K562 (cell line): ENCODE measurements at regions not wholly inside any gene's neighbourhood (a gene's known extent, or its start where the extent isn't known, plus 50 kb on each side); places are given as distances from the start of the nearest gene placed in this dataset.
A peak's percentile ranks its signal among the peaks of the same experiment; 100 is the strongest.

Experiments
- BRD9 ChIP-seq: fragments of 450-650 bp; IDR thresholded peaks from 2 replicates; pipeline ENCODE4 v1.6.1; 2018; ENCODE audit warnings: low read depth; ENCODE audit not compliant: partially characterized antibody
- EP300 ChIP-seq: IDR thresholded peaks from 2 replicates; pipeline ENCODE4 v1.6.1; 2012; ENCODE audit warnings: low read length, improper control_type of control experiment
- ETV5 ChIP-seq: sonication (generic); formaldehyde crosslinking; IDR thresholded peaks from 2 replicates; pipeline ENCODE4 v1.4.0; 2020; ENCODE audit warnings: low read depth, mild to moderate bottlenecking, missing genetic modification reagents
- FOS ChIP-seq: IDR thresholded peaks from 3 replicates; pipeline ENCODE4 v1.6.1; 2011; ENCODE audit not compliant: insufficient read length; ENCODE audit errors: extremely low read depth
- GABPA ChIP-seq: fragments of 200-800 bp; sonication (Bioruptor generic); conservative IDR thresholded peaks from 2 replicates; pipeline ENCODE4 v1.6.1; 2016; ENCODE audit warnings: low read depth, missing genetic modification characterization, missing compliant biosample characterization
- KAT2B ChIP-seq: IDR thresholded peaks from one replicate; pipeline ENCODE4 v1.6.1; 2012; ENCODE audit warnings: low read depth, mild to moderate bottlenecking, control low read depth, inconsistent platforms, low read length, moderate library complexity
- MAZ ChIP-seq, 2 experiments: fragments of 450-650 bp in 1 of 2; sonication (generic) in 1 of 2; formaldehyde crosslinking; IDR thresholded peaks in 1 of 2; conservative IDR thresholded peaks in 1 of 2; 2 replicates each; pipeline versions ENCODE4 v1.4.0 to v1.5.0; 2020; ENCODE audit warnings: mild to moderate bottlenecking in 1 of 2, missing genetic modification reagents in 1 of 2
- MNT ChIP-seq, 2 experiments: fragments of 450-650 bp; conservative IDR thresholded peaks; 2 replicates each; pipeline ENCODE4 v1.6.1; 2017; ENCODE audit warnings: mild to moderate bottlenecking in 2 of 2, moderate library complexity in 2 of 2
- NCOA1 ChIP-seq: fragments of 450-650 bp; IDR thresholded peaks from 2 replicates; pipeline ENCODE4 v1.6.1; 2016; ENCODE audit warnings: low read depth
- SREBF2 ChIP-seq: sonication (generic); formaldehyde crosslinking; IDR thresholded peaks from 2 replicates; pipeline ENCODE4 v1.4.0; 2020; ENCODE audit warnings: mild to moderate bottlenecking, missing genetic modification reagents
- TEAD1 ChIP-seq, 2 experiments: fragments of 450-650 bp in 1 of 2; sonication (generic) in 1 of 2; formaldehyde crosslinking; IDR thresholded peaks; 2 replicates each; pipeline versions ENCODE4 v1.4.0 to v1.8.0; 2020 to 2022; ENCODE audit warnings: mild to moderate bottlenecking in 2 of 2, missing genetic modification reagents in 1 of 2
- ZNF224 ChIP-seq: sonication (generic); formaldehyde crosslinking; IDR thresholded peaks from 2 replicates; pipeline ENCODE4 v1.8.0; 2022; ENCODE audit warnings: mild to moderate bottlenecking, missing genetic modification reagents
- ZNF232 ChIP-seq: sonication (generic); formaldehyde crosslinking; IDR thresholded peaks from 2 replicates; pipeline ENCODE4 v1.8.0; 2022; ENCODE audit warnings: mild to moderate bottlenecking, missing genetic modification reagents
- ZNF444 ChIP-seq: fragments of 250-450 bp; sonication (Bioruptor Pico); IDR thresholded peaks from 2 replicates; pipeline ENCODE4 v1.4.0; 2020; ENCODE audit warnings: mild to moderate bottlenecking, moderate library complexity
- ZNF75A ChIP-seq: fragments of 450-650 bp; formaldehyde crosslinking; IDR thresholded peaks from 2 replicates; pipeline ENCODE4 v1.4.0; 2020; ENCODE audit warnings: mild to moderate bottlenecking
- TF ChIP-seq, protein P1 (sequence below): fragments of 250-450 bp; sonication (Bioruptor Pico); IDR thresholded peaks from 2 replicates; pipeline ENCODE4 v1.9.0; 2021; ENCODE audit warnings: mild to moderate bottlenecking, inconsistent platforms
- TF ChIP-seq, protein P2 (sequence below): fragments of 250-450 bp; sonication (Bioruptor Pico); IDR thresholded peaks from 2 replicates; pipeline ENCODE4 v1.4.0; 2020
- TF ChIP-seq, protein P3 (sequence below): sonication (generic); formaldehyde crosslinking; IDR thresholded peaks from 2 replicates; pipeline ENCODE4 v1.8.1; 2022; ENCODE audit warnings: missing genetic modification reagents

- TF ChIP-seq MAZ (CRISPR knock-in tag; conservative IDR thresholded peaks at IDR 0.05 in 1 of 2, IDR thresholded peaks at IDR 0.05 in 1 of 2) = peak in 1 of 2 experiments; percentile 69; a peak in 2 of 4 replicates
- TF ChIP-seq KAT2B = no peak
- TF ChIP-seq, protein P1, sequence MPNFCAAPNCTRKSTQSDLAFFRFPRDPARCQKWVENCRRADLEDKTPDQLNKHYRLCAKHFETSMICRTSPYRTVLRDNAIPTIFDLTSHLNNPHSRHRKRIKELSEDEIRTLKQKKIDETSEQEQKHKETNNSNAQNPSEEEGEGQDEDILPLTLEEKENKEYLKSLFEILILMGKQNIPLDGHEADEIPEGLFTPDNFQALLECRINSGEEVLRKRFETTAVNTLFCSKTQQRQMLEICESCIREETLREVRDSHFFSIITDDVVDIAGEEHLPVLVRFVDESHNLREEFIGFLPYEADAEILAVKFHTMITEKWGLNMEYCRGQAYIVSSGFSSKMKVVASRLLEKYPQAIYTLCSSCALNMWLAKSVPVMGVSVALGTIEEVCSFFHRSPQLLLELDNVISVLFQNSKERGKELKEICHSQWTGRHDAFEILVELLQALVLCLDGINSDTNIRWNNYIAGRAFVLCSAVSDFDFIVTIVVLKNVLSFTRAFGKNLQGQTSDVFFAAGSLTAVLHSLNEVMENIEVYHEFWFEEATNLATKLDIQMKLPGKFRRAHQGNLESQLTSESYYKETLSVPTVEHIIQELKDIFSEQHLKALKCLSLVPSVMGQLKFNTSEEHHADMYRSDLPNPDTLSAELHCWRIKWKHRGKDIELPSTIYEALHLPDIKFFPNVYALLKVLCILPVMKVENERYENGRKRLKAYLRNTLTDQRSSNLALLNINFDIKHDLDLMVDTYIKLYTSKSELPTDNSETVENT (CRISPR knock-in tag) = no peak
- TF ChIP-seq, protein P2, sequence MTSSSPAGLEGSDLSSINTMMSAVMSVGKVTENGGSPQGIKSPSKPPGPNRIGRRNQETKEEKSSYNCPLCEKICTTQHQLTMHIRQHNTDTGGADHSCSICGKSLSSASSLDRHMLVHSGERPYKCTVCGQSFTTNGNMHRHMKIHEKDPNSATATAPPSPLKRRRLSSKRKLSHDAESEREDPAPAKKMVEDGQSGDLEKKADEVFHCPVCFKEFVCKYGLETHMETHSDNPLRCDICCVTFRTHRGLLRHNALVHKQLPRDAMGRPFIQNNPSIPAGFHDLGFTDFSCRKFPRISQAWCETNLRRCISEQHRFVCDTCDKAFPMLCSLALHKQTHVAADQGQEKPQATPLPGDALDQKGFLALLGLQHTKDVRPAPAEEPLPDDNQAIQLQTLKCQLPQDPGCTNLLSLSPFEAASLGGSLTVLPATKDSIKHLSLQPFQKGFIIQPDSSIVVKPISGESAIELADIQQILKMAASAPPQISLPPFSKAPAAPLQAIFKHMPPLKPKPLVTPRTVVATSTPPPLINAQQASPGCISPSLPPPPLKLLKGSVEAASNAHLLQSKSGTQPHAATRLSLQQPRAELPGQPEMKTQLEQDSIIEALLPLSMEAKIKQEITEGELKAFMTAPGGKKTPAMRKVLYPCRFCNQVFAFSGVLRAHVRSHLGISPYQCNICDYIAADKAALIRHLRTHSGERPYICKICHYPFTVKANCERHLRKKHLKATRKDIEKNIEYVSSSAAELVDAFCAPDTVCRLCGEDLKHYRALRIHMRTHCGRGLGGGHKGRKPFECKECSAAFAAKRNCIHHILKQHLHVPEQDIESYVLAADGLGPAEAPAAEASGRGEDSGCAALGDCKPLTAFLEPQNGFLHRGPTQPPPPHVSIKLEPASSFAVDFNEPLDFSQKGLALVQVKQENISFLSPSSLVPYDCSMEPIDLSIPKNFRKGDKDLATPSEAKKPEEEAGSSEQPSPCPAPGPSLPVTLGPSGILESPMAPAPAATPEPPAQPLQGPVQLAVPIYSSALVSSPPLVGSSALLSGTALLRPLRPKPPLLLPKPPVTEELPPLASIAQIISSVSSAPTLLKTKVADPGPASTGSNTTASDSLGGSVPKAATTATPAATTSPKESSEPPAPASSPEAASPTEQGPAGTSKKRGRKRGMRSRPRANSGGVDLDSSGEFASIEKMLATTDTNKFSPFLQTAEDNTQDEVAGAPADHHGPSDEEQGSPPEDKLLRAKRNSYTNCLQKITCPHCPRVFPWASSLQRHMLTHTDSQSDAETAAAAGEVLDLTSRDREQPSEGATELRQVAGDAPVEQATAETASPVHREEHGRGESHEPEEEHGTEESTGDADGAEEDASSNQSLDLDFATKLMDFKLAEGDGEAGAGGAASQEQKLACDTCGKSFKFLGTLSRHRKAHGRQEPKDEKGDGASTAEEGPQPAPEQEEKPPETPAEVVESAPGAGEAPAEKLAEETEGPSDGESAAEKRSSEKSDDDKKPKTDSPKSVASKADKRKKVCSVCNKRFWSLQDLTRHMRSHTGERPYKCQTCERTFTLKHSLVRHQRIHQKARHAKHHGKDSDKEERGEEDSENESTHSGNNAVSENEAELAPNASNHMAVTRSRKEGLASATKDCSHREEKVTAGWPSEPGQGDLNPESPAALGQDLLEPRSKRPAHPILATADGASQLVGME (CRISPR knock-in tag) = no peak
- no peak for TF ChIP-seq SREBF2 (CRISPR knock-in tag)
- peak; percentile 48; the same call in 1 of the 2 replicates for TF ChIP-seq NCOA1
- no peak for TF ChIP-seq FOS
- peak; percentile 80 for TF ChIP-seq EP300
- peak; percentile 95 to 98 for TF ChIP-seq TEAD1 (CRISPR knock-in tag; IDR thresholded peaks at IDR 0.05)
- TF ChIP-seq BRD9 = no peak
- no peak for TF ChIP-seq ETV5
- TF ChIP-seq, protein P3, sequence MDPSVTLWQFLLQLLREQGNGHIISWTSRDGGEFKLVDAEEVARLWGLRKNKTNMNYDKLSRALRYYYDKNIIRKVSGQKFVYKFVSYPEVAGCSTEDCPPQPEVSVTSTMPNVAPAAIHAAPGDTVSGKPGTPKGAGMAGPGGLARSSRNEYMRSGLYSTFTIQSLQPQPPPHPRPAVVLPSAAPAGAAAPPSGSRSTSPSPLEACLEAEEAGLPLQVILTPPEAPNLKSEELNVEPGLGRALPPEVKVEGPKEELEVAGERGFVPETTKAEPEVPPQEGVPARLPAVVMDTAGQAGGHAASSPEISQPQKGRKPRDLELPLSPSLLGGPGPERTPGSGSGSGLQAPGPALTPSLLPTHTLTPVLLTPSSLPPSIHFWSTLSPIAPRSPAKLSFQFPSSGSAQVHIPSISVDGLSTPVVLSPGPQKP (CRISPR knock-in tag) = no peak
- TF ChIP-seq MNT (conservative IDR thresholded peaks at IDR 0.05) = peak in 1 of 2 experiments; percentile 52; a peak in 2 of 4 replicates
- no peak for TF ChIP-seq ZNF444 (CRISPR knock-in tag)
- TF ChIP-seq ZNF232 (CRISPR knock-in tag) = no peak
- TF ChIP-seq ZNF224 = no peak
- TF ChIP-seq ZNF75A (CRISPR knock-in tag) = no peak
- no peak for TF ChIP-seq GABPA
These were observed 125.6 kb upstream of the PKDCC start (continued) for GRCh38 chr2:41922177-41922576.
